SK-N-MC (cell line): ENCODE measurements at regions not wholly inside any gene's neighbourhood (a gene's known extent, or its start where the extent isn't known, plus 50 kb on each side); places are given as distances from the start of the nearest gene placed in this dataset.
"Not testable (repeated sequence)": the region's sequence is repeated elsewhere in the genome, so short reads cannot be mapped to it uniquely, and the experiment has no call there.

ENCODE experiments used
- EZH2 ChIP-seq: fragments of 200-600 bp; sonication (generic); IDR thresholded peaks from one replicate; pipeline ENCODE4 v1.6.1; 2017; ENCODE audit warnings: antibody characterized with exemption
- FOXP2 ChIP-seq: optimal IDR thresholded peaks from 2 replicates; pipeline ENCODE3; 2011; ENCODE audit warnings: mild to moderate bottlenecking, moderate library complexity; ENCODE audit not compliant: insufficient read depth; ENCODE audit errors: extremely low read length, control extremely low read depth
- POLR2AphosphoS5 ChIP-seq: IDR thresholded peaks from 2 replicates; pipeline ENCODE4 v1.6.1; 2012; ENCODE audit warnings: mild to moderate bottlenecking, low read depth, low read length, borderline replicate concordance

DNA sequence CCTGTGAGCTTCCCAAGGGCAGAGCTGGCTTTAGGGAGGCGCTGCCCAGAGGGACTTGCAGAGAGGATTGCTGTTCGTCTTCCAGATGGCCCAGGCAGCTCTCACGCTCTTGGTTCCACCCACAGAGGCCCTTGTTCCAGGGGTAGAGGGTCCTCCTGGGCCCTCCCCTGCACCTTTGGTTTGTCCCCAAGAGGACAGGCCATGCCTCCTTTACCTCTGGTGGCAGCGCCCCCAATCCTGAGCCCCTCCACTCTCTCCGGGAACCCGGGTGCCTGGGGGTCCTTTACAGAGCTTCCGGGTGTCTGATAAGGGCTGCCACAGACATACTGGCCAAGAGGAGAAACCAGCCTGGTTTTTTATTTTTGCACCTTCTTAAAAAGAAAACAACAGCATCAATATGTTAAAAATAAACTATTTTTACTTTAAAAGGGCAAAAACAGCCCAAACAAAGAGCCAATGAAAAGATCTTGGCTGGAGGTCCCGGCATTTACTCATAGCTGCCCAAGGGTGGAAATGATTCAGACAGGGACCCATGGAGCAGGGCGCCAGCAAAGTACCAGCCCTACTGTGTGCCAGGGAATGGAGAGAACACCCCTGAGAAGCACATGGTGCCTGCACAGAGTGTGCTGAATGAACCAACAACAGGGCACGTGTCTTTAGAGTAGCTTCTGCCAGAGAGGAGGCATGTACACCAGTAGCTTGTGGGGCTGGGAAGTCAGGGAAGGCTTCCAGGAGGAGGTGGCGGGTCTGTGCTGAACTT lies 70.8 kb upstream of the LRPAP1 start:
- not testable (repeated sequence) for TF ChIP-seq POLR2AphosphoS5, EZH2, FOXP2
